UCSD-AML1 (cell line): ENCODE measurements at regions not wholly inside any gene's neighbourhood (a gene's known extent, or its start where the extent isn't known, plus 50 kb on each side); places are given as distances from the start of the nearest gene placed in this dataset.

ENCODE experiments used
- DNase-seq: peaks from one replicate; lab custom pipeline; 2025; ENCODE audit not compliant: unreplicated experiment; lab: John Stamatoyannopoulos, UW

GRCh38 chr13:44237881-44238421, 135.7 kb upstream of the SERP2 start:
- DNase-seq: no peak

DNA sequence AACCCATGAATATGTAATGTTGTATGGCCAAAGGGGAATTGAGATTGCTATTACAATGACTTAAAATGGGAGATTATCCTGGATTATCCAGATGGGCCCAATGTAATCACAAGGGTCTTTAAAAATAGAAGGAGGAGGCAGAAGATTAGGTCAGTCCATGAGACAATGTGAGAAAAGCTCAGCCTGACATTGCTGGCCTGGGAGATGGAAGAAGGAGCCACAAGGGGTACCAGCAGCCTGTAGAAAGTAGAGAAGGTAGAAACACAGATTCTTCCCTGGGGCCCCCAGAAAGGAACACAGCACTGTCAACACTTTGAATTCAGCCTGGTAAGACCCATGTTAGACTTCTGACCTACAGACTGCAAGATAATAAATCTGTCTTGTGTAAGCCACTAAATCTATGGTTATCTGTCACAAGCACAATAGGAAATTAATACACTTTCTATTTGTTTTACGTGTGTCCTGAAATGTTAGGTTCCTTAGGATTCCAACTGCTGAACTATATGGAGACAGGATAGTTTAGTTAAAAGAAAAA, 132.9 kb upstream of the SERP2 start:
- no peak for DNase-seq

DNA sequence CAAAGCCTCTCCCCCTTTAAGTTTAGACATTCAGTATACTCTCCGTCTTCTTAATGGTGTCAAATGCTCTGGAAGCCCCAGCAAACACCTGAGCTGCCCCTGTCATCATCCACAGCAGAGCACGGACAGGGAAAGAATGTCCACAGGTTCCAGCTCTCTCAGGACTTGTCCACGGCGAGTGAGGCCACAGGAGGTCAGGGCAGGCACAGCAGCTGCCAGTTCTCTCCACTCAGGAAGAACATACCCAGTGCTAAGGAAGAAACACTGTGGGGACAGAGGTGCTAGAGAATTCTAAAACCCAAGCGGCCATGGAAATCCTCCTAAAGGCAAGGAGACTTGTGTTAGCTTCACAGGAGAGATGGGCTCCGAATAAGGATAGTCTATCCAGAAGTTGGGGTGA, 132.0 kb upstream of the SERP2 start:
- DNase-seq: peak; percentile 17

GRCh38 chr13:44242766-44243165, 130.9 kb upstream of the SERP2 start:
- DNase-seq: no peak

DNA sequence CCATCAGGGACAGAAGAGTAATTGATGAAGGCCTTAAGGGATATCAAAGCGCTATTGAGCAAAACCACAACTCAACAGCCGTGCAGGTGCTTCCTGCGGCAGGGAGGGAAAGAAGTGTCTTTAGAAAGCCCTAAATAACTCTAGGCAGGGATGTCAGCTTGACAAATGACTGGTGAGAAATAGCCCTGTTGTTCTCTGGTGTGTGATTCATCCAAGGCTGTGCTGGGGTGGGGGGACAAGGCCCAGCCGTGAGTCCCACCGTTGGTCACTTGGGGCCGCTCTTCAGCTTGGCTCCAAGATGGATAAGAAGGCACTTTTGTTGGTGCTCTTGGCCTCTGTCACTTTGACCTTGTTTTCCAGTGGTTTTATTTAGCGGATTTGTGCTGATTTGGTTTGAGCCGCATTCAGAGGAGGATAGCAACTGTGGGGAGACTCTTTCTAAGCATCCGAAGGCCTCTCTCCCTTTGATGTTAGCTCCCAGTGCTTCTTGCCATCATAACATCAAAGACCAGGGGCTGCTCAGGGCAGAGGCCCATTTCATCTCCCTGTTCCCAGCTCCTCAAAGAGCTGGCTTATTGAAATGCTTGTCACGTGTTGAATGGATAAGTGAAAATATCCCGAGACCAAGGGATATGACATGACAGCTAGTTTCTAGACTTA, 130.3 kb upstream of the SERP2 start:
- peak; percentile 89 for DNase-seq

DNA sequence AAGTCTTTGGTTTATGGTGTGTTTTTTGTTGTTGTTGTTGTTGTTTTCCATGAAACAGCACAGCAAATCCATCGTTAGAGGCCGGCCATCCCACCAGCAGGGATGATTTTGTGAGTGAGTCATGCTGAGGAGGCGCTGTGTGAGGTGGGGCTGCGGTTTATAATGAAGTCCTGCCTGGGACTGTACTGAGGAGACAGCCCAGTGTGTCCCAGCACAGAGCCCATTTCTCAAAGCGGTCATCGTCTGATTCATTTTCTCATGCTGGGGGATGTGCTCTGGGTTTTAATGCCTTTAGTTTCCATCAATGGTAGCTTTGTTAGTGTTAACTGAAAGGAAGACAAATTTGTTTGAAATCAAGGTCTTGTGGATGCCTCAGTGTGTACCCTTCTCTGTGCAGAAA, 129.3 kb upstream of the SERP2 start:
- DNase-seq: no peak

DNA sequence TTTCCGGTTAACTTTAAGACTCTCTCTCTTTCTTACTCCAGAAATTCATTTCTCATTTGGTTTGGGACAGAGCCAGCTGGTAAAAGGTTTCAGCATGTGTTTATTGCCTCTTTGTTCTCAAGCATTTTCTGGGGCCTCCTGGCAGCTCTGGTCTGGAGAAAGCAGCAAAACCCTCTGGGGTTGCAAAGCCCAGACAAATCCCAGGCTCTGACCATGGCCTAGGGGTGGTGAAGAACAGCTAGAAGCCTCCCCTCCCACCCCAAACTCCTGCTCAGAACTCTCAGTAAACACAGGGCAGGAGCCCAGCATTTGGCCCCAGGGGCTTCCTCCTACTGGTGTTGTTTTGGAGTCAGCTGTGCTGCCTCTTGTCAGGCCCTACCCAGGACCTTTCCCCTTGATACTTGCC, 124.2 kb upstream of the SERP2 start:
- DNase-seq: no peak

- DNase-seq: no peak
Observed at GRCh38 chr13:44252938-44253337, 120.7 kb upstream of the SERP2 start.

- no peak for DNase-seq
Observed at GRCh38 chr13:44255771-44256364, 117.8 kb upstream of the SERP2 start.

- DNase-seq: no peak
Observed at GRCh38 chr13:44257796-44258195, 115.8 kb upstream of the SERP2 start.

GRCh38 chr13:44259045-44260027, 114.3 kb upstream of the SERP2 start:
- DNase-seq: peak; percentile 71

- no peak for DNase-seq
Observed at GRCh38 chr13:44260336-44260735, 113.3 kb upstream of the SERP2 start.

DNA sequence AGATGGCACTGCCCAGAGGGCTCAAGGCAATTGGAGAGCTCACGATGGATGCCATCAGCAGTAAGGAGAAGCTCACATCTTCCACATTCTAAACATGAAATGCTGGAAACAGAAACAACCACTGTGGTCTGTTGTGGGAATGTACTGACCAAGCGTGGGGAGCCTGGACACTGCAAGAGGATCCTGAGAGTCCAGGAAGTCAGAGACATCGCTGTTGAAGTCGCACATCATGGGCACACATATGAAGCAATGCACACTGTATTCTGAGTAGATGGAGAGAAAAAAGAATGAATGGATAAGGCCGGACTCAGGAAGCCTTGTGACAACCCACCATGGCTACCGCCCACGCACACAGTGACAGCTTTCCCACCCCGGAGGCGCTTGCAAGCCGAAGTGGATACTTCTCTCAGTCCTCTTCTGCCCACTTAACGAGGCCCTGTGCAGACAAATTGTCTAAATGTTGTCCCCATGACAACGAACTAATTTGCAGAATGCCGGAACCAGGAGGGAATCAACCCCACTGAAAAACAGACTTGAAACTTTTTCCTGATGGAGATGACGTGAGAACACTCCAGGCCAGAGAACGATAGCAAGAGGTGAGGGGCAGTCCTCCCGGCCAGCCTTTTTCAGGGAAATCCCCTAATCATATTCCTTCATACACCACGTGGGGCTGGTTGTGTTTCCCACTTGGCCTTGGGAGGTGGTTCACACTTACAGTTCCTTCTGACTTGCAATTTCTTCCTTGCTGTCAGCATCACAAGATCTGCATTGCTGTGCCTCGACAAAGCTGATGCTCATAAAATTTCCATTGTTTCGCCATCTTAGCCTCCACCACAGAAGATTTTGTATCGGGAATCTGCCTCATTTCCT, 109.6 kb upstream of the SERP2 start:
- peak; percentile 28 for DNase-seq

- DNase-seq: no peak
Observed at GRCh38 chr13:44266305-44266704, 107.3 kb upstream of the SERP2 start.

- DNase-seq: no peak
Observed at GRCh38 chr13:44266772-44267171, 106.9 kb upstream of the SERP2 start.

GRCh38 chr13:44267203-44267602, 106.4 kb upstream of the SERP2 start:
- DNase-seq: no peak

- DNase-seq: no peak
Observed at GRCh38 chr13:44267980-44268379, 105.6 kb upstream of the SERP2 start.

DNA sequence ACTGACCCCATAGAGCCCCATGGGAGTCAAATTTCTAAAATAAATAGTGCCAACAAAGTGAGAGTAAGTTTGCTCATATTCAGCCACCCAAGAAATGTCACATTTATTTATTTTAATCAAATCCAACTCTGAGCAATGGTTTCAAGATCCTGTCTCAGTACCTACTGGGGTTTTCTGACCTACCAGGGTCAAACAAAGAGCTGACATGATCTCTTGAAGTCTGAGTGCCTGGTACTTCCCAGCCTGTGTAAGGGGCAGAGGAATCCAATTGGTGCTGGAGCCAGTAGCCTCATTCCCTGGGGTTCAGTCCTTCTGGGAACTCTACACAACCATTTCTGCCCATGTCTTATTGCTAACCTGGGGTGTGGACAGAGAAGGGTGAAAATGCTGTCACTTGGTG, 104.6 kb upstream of the SERP2 start:
- no peak for DNase-seq

- DNase-seq: no peak
Observed at GRCh38 chr13:44270150-44270549, 103.5 kb upstream of the SERP2 start.

DNA sequence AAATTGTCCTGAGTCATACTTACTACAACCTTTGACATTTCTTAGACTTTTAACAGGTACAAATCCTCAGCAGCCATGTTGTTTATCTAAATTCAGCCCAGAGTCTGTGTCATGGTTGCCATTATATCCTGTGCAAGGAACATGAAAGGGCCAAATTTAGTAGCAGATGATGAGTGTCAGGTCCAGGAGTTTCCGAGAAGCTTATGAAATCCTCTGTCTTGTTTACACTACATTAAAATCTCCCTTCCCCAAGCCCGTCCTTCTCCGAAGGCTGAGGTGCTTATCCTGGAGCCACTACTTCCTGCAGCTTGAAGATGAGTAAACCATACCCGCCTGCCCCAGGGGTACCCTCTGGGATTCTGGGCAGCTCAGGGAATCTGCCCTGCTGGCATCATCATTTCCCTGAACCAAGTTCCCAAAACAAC, 102.6 kb upstream of the SERP2 start:
- peak; percentile 51 for DNase-seq
